ENCODE measurements at regions not wholly inside any gene's neighbourhood (a gene's known extent, or its start where the extent isn't known, plus 50 kb on each side); places are given as distances from the start of the nearest gene placed in this dataset.
"Not testable (repeated sequence)": the region's sequence is repeated elsewhere in the genome, so short reads cannot be mapped to it uniquely, and the experiment has no call there.

DNA sequence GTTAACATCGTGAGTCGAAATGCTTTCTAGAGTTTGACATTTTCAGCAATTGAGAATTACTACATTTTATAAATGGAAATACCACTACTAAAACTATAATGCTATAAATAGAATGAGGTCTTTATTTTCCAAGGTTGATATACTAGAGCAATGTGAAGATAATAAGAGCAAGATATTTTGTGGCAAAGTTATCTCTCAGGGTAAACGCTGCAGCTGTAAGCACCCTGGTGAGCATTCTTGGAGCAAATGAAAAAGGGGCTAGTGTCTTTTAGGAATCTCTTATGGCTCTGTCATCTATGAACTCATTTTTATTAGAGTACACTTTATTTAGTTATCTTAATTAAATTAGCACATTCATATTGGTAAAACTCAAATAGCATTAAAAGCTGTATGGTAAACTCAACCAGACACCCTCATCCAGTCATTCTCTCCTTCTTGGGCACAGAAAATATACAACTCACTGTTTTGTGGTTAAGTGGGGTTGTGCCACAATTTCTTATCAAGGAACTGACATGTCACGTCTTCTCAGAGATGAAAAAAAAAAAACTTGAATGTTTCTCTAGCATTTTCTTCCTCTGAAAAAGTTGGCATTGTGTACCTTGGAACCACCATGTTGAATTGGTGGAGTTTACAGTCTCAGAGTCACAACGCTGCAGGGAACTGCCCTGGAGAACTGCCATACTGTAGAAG lies 289.5 kb upstream of the PFKP start:
- DNase-seq (ENCODE audit: low read depth) = no peak
- TF ChIP-seq, protein P1, sequence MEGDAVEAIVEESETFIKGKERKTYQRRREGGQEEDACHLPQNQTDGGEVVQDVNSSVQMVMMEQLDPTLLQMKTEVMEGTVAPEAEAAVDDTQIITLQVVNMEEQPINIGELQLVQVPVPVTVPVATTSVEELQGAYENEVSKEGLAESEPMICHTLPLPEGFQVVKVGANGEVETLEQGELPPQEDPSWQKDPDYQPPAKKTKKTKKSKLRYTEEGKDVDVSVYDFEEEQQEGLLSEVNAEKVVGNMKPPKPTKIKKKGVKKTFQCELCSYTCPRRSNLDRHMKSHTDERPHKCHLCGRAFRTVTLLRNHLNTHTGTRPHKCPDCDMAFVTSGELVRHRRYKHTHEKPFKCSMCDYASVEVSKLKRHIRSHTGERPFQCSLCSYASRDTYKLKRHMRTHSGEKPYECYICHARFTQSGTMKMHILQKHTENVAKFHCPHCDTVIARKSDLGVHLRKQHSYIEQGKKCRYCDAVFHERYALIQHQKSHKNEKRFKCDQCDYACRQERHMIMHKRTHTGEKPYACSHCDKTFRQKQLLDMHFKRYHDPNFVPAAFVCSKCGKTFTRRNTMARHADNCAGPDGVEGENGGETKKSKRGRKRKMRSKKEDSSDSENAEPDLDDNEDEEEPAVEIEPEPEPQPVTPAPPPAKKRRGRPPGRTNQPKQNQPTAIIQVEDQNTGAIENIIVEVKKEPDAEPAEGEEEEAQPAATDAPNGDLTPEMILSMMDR (IDR thresholded peaks at IDR 0.05; ENCODE audit: insufficient read depth, low read depth, low read length, missing control alignments) = no peak
- H3K4me3 ChIP-seq (ENCODE audit: low read length) = no peak overlapping the region

DNA sequence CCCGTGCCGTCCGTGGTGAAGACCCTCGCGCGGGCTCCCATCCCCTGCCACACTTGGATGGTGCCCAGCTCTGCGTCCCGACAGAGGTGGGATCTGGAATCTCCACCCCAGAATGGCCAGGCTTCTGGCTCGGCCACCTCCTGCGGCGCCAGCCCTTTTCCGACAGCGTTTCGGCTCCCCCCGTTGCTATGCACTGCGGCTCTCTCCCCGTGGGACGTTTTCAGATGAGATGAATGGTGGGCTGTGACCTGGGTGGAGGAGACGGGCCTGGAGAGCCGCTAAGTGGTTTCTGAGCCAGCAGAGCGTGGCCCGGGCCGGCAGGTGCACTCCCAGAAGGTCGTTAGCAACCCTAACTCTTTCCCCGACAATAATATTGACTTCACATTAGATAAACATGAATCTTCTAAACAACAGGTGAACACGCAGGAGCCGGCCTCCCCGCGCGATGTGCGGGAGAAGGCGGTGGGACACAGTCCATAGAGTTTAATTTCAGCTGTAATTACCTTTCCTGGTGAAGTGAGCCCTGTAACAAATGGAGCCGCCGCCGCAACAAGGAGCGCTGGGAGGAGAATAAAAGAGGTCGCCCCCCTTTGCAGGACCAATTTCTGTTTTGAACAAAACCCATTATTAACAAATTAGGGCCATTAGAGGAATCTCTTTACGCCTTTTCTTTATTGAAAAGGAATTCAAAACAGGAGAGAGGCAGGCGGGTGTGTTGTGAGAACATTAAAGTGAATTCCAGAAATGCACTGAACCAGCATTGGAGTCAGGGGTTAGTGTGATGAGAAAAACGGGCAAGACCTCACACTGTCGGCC lies 294.3 kb upstream of the PFKP start:
- TF ChIP-seq, protein P1 (IDR thresholded peaks at IDR 0.05; ENCODE audit: insufficient read depth, low read depth, low read length, missing control alignments) = no peak
- no peak overlapping the region for H3K4me3 ChIP-seq (ENCODE audit: low read length)

DNA sequence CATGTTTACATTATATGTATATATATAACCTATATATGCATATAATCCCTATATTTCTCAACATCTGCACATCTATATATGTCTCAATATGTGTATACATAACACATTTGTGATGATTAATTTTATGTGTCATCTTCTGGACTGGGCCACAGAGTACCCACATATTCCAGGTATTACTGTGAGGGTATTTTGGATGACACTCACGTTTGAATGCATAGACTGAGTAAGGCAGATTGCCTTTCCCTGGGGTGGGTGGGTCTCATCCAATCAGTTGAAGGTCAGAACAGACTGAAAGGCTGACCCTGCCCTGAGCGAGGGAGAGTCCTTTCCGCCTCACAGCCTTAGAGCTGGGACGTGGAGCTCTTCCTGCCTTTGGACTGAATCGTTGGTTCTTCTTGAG lies 295.2 kb upstream of the PFKP start:
- TF ChIP-seq, protein P1 (IDR thresholded peaks at IDR 0.05; ENCODE audit: insufficient read depth, low read depth, low read length, missing control alignments) = no peak
- H3K4me3 ChIP-seq (ENCODE audit: low read length) = no peak overlapping the region
- no peak for DNase-seq (ENCODE audit: low read depth)

More for the DNA sequence above, 294.3 kb upstream of the PFKP start:
- no peak for DNase-seq (ENCODE audit: low read depth)

DNA sequence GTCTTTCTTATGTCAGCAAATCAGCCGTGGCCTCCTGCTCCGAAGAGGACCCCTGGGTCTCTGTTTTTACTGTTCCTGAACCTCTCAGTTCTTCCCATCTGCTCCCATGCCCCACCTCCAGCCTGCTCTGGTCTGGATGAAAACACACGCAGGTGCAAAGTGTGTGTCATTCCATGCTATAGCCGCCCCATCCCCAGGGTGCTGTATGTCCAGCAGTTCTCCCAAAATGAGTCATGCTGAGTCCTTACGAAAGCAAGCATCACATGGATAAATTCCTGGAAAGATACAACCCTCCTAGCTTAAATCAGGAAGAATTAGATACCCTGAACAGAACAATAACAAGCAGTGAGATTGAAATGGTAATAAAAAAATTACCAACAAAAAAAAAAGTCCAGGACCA lies 300.1 kb upstream of the PFKP start:
- DNase-seq (ENCODE audit: low read depth); H3K4me3 ChIP-seq (ENCODE audit: low read length): not testable (repeated sequence)

DNA sequence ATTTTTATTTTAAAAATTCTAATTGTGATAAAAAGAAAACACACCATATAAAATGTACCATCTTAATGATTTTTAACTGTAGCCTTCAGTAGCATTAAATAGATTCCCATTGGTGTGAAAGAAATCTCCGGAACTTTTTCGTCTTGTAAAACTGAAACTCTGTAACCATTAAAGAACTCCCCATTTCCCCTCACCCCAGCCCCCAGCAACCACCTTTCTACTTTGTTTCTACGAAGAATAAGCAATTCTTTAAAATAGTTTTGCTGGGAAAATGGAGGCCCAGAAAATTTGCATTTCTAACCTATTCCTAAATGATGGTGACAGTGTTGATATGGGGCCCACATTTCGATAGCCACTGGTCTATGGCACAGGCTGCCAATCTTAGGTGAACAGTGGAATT lies 305.4 kb upstream of the PFKP start:
- no peak overlapping the region for H3K4me3 ChIP-seq (ENCODE audit: low read length)
- TF ChIP-seq, protein P1 (IDR thresholded peaks at IDR 0.05; ENCODE audit: insufficient read depth, low read depth, low read length, missing control alignments) = no peak
- DNase-seq (ENCODE audit: low read depth) = no peak

DNA sequence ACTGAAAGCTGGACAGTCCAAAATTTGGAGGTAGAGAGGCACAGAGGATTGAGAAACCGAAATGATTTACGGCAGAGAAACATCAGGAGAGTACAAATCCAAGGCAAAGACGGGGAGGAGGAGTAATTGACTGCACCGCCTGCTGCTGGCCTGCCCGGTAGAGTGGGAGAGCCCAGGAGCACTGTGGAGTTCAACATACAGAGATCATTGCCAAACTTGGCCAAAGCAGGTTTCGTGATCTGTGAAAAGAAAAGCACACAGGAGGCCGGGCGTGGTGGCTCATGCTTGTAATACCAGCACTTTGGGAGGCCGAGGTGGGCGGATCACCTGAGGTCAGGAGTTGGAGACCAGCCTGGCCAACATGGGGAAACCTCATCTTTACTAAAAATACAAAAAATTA lies 306.0 kb upstream of the PFKP start:
- TF ChIP-seq, protein P1 (IDR thresholded peaks at IDR 0.05; ENCODE audit: insufficient read depth, low read depth, low read length, missing control alignments) = no peak
- DNase-seq (ENCODE audit: low read depth) = no peak

DNA sequence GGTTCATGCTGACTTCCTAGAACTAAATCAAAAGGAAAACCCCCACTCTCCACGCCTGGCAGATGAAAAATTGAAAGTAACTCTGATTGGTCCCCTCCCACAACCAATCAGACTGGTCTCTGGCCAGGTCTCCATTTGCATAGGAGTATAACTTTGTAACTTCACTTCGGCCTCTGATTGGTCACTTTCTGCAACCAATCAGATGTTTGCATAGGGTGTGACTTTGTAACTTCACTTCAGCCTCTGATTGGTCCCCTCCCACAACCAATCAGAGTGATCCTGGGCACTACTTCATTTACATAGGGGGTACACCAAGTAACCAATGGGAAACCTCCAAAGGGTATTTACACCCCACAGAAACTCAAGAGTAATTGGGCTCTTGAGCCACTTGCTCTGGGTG lies 306.6 kb upstream of the PFKP start:
- no peak overlapping the region for H3K4me3 ChIP-seq (ENCODE audit: low read length)
- TF ChIP-seq, protein P1 (IDR thresholded peaks at IDR 0.05; ENCODE audit: insufficient read depth, low read depth, low read length, missing control alignments) = no peak
- no peak for DNase-seq (ENCODE audit: low read depth)

More for the DNA sequence above, 306.0 kb upstream of the PFKP start:
- no peak overlapping the region for H3K4me3 ChIP-seq (ENCODE audit: low read length)

Data from epithelial cell of esophagus (primary cell).